KMS-11 (cell line): ENCODE measurements at regions not wholly inside any gene's neighbourhood (a gene's known extent, or its start where the extent isn't known, plus 50 kb on each side); places are given as distances from the start of the nearest gene placed in this dataset.
"Not testable (repeated sequence)": the region's sequence is repeated elsewhere in the genome, so short reads cannot be mapped to it uniquely, and the experiment has no call there.

Source experiments
- H2AFZ ChIP-seq: fragments of 200-600 bp; sonication (generic); 2 replicates; pipeline ENCODE4 v1.6.1; 2016; ENCODE audit warnings: antibody characterized with exemption, mixed run types, low read depth
- H3K27ac ChIP-seq: fragments of 200-600 bp; sonication (generic); 2 replicates; pipeline ENCODE4 v1.6.1; 2016; ENCODE audit warnings: mild to moderate bottlenecking, mixed run types
- H3K27me3 ChIP-seq: fragments of 200-600 bp; sonication (generic); 2 replicates; pipeline ENCODE4 v1.6.1; 2017; ENCODE audit warnings: mild to moderate bottlenecking, low read depth, mixed run types, moderate library complexity; ENCODE audit not compliant: insufficient read depth
- H3K36me3 ChIP-seq: fragments of 200-600 bp; sonication (generic); 2 replicates; pipeline ENCODE4 v1.6.1; 2017; ENCODE audit warnings: mild to moderate bottlenecking, mixed run types; ENCODE audit not compliant: insufficient read depth
- H3K4me1 ChIP-seq: fragments of 200-600 bp; sonication (generic); 2 replicates; pipeline ENCODE4 v1.6.1; 2016; ENCODE audit warnings: mild to moderate bottlenecking, low read depth, mixed run types; ENCODE audit not compliant: poor library complexity, severe bottlenecking
- H3K4me2 ChIP-seq: fragments of 200-600 bp; sonication (generic); 2 replicates; pipeline ENCODE4 v1.7.0; 2016; ENCODE audit warnings: mild to moderate bottlenecking, mixed run types
- H3K4me3 ChIP-seq: fragments of 200-600 bp; sonication (generic); IDR thresholded peaks from 2 replicates; pipeline ENCODE4 v1.6.1; 2017; ENCODE audit warnings: low read depth, low read length, mixed read lengths; ENCODE audit not compliant: insufficient read depth
- H3K79me2 ChIP-seq: fragments of 200-600 bp; sonication (generic); 2 replicates; pipeline ENCODE4 v1.6.1; 2016; ENCODE audit warnings: low read depth, mixed run types; ENCODE audit not compliant: insufficient read depth
- H3K9ac ChIP-seq: fragments of 200-600 bp; sonication (generic); 2 replicates; pipeline ENCODE4 v1.6.1; 2016; ENCODE audit warnings: mild to moderate bottlenecking, mixed run types
- H4K20me1 ChIP-seq: fragments of 200-600 bp; sonication (generic); 2 replicates; pipeline ENCODE4 v1.6.1; 2016; ENCODE audit warnings: mild to moderate bottlenecking, mixed run types; ENCODE audit not compliant: insufficient read depth
- CTCF ChIP-seq: fragments of 200-600 bp; sonication (generic); conservative IDR thresholded peaks from 2 replicates; pipeline ENCODE4 v1.6.1; 2017; ENCODE audit warnings: low read depth, mild to moderate bottlenecking, antibody characterized with exemption, low read length, moderate library complexity, mixed read lengths

- Histone ChIP-seq H3K4me2 (peak overlapping the region; percentile 25; the same call in 1 of the 2 replicates), H2AFZ (no peak overlapping the region), H3K4me3 (no peak overlapping the region), H3K4me1 (peaks cover 19% of the 10 kb centered on the region), H3K27ac (no peak overlapping the region), H4K20me1 (no peaks in the 10 kb centered on the region), H3K9ac (no peak overlapping the region), H3K79me2 (no peaks in the 10 kb centered on the region), H3K36me3 (no peaks in the 10 kb centered on the region), H3K27me3 (no peaks in the 10 kb centered on the region)
- no peak for TF ChIP-seq CTCF
Observed at GRCh38 chr12:29025937-29026336, 123.1 kb upstream of the FAR2 start.

- Histone ChIP-seq H4K20me1 (no peaks in the 10 kb centered on the region), H2AFZ (no peak overlapping the region), H3K9ac (no peak overlapping the region), H3K4me1 (peaks cover 19% of the 10 kb centered on the region), H3K36me3 (no peaks in the 10 kb centered on the region), H3K79me2 (no peaks in the 10 kb centered on the region), H3K4me2 (peak overlapping the region; percentile 25; the same call in 1 of the 2 replicates), H3K4me3 (no peak overlapping the region), H3K27me3 (no peaks in the 10 kb centered on the region), H3K27ac (no peak overlapping the region)
- TF ChIP-seq CTCF = no peak
Observed at GRCh38 chr12:29026419-29026818, 122.7 kb upstream of the FAR2 start.

GRCh38 chr12:29029484-29029883 is 119.6 kb upstream of the FAR2 start:
- not testable (repeated sequence) for H3K4me2 ChIP-seq, H3K27ac ChIP-seq, H3K36me3 ChIP-seq, H3K4me3 ChIP-seq, H4K20me1 ChIP-seq, H2AFZ ChIP-seq, H3K27me3 ChIP-seq, H3K9ac ChIP-seq, H3K79me2 ChIP-seq
- H3K4me1 ChIP-seq = peaks cover 19% of the 10 kb centered on the region

GRCh38 chr12:29030006-29030405 is 119.1 kb upstream of the FAR2 start:
- Histone ChIP-seq H3K4me2 (no peak overlapping the region), H4K20me1 (no peaks in the 10 kb centered on the region), H2AFZ (no peak overlapping the region), H3K27me3 (no peaks in the 10 kb centered on the region), H3K4me3 (no peak overlapping the region), H3K9ac (no peak overlapping the region), H3K36me3 (no peaks in the 10 kb centered on the region), H3K4me1 (peaks cover 19% of the 10 kb centered on the region), H3K79me2 (no peaks in the 10 kb centered on the region), H3K27ac (no peak overlapping the region)
- TF ChIP-seq CTCF = no peak

GRCh38 chr12:29032446-29032845 is 116.6 kb upstream of the FAR2 start:
- H3K4me3 ChIP-seq = no peak overlapping the region
- no peaks in the 10 kb centered on the region for H3K79me2 ChIP-seq
- H3K36me3 ChIP-seq = no peaks in the 10 kb centered on the region
- TF ChIP-seq CTCF = no peak
- no peak overlapping the region for H2AFZ ChIP-seq
- H3K27me3 ChIP-seq = no peaks in the 10 kb centered on the region
- no peak overlapping the region for H3K4me2 ChIP-seq
- H3K4me1 ChIP-seq = no peaks in the 10 kb centered on the region
- H4K20me1 ChIP-seq = no peaks in the 10 kb centered on the region
- no peak overlapping the region for H3K27ac ChIP-seq
- H3K9ac ChIP-seq = no peak overlapping the region
